ENCODE measurements at regions not wholly inside any gene's neighbourhood (a gene's known extent, or its start where the extent isn't known, plus 50 kb on each side); places are given as distances from the start of the nearest gene placed in this dataset.

DNA sequence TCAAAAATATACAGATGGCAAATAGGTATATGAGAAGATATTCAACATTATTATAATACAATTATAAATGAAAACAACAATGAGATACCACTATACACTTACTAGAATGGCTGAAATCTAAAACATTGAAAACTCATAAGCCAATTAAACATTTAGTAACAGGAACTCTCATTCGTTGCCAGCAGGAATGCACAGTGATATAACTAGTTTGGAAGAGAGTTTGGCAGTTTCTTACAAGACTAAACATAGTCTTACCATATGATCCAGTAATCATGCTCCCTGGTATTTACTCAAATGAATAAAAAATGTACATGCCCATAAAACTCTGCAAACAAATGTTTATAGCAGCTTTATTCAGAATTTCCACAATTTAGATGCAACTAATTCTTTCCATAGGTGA, 476.2 kb upstream of the COBL start:
- TF ChIP-seq, protein P1, sequence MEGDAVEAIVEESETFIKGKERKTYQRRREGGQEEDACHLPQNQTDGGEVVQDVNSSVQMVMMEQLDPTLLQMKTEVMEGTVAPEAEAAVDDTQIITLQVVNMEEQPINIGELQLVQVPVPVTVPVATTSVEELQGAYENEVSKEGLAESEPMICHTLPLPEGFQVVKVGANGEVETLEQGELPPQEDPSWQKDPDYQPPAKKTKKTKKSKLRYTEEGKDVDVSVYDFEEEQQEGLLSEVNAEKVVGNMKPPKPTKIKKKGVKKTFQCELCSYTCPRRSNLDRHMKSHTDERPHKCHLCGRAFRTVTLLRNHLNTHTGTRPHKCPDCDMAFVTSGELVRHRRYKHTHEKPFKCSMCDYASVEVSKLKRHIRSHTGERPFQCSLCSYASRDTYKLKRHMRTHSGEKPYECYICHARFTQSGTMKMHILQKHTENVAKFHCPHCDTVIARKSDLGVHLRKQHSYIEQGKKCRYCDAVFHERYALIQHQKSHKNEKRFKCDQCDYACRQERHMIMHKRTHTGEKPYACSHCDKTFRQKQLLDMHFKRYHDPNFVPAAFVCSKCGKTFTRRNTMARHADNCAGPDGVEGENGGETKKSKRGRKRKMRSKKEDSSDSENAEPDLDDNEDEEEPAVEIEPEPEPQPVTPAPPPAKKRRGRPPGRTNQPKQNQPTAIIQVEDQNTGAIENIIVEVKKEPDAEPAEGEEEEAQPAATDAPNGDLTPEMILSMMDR (IDR thresholded peaks at IDR 0.05; ENCODE audit: control extremely low read depth, extremely low read depth, low read depth, missing control alignments) = no peak
- ChIA-PET POLR2A (no interaction called here), CTCF (no interaction called here)
- no peak for DNase-seq (ENCODE audit: extremely low spot score)

DNA sequence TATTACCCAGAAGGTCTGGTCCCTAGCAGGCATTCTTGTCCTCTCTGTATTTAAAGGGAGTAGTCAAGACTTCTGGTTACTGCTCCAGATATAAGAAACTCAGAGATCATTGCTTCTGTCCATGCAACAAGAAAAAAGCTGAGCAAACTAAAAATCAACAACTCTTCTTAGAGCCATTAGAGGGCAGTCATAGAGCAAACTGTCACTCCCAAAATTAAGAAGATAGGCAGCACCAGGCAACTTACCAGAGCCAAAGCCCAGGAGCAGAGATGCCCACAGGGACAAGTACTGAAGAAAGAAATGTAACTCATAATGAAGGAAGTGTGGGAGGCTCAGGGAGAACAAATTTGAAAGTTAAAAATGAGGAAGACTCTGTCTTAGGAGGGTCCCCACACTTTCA, 472.9 kb upstream of the COBL start:
- TF ChIP-seq, protein P1 (IDR thresholded peaks at IDR 0.05; ENCODE audit: control extremely low read depth, extremely low read depth, low read depth, missing control alignments) = no peak
- CTCF ChIA-PET = interaction anchor here (1.2 kb wide), 1 partner anchor 21 kb away, joined by 3 read pairs; no protein-coding TSS in a partner anchor
- no peak for DNase-seq (ENCODE audit: extremely low spot score)
- POLR2A ChIA-PET = no interaction called here

DNA sequence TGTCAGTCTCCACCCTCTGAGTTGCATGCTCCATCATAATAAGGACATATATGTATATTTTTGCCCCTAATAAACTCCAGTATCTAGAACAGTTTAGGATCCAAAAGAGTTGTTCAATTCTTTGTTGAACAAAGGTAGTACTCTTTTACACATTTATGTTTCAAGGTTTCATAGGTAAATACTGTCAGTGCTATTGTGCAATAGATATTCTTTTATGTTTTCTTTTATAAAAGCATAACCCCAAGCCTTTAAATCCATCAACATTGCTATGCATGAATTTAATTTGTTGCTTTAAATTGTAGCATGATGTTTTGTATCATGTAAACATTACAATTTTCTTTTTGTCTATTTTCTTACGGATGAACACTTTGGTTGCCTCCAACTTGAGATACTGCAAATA, 469.7 kb upstream of the COBL start:
- DNase-seq (ENCODE audit: extremely low spot score) = no peak
- ChIA-PET CTCF (no interaction called here), POLR2A (no interaction called here)
- TF ChIP-seq, protein P1 (IDR thresholded peaks at IDR 0.05; ENCODE audit: control extremely low read depth, extremely low read depth, low read depth, missing control alignments) = no peak

DNA sequence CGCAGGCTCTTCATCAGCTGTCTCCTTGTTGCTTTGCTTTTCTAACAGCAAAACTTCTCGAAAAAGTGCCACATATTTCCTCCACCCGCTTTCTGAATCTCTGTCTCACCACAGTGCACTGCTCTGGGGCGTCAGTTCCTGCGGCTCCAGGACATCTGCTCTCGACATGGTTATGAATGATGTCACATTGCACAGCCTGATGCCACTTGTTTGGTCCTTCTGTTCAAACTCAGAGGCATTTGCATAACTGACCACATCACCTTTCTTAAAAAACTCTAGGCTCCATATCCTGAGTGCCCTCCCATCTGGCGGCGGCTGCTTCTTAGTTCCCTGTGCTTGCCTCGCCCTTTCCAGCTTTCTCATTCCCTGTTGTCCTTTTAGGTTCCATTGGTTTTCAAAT, 469.3 kb upstream of the COBL start:
- ChIA-PET POLR2A (no interaction called here), CTCF (no interaction called here)
- no peak for DNase-seq (ENCODE audit: extremely low spot score)
- TF ChIP-seq, protein P1 (IDR thresholded peaks at IDR 0.05; ENCODE audit: control extremely low read depth, extremely low read depth, low read depth, missing control alignments) = no peak

DNA sequence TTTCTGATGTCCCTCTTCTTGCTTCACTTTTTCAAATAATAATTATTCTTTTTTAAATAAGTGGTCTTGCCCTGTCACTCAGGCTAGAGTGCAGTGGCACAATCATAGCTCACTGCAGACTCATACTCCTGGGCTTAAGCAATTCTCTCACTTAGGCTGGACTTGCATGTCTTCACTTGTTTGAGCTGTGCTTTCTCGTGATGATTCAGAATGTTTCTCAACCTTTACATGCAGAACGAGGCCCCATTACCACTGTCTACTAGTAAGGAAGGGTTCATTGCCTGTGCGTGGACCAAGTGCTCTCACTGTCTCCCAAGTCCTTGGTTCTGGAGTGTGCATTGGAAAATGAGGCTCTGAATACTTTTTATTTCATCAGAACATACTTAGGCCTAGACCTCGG, 468.6 kb upstream of the COBL start:
- CTCF ChIA-PET = no interaction called here

DNA sequence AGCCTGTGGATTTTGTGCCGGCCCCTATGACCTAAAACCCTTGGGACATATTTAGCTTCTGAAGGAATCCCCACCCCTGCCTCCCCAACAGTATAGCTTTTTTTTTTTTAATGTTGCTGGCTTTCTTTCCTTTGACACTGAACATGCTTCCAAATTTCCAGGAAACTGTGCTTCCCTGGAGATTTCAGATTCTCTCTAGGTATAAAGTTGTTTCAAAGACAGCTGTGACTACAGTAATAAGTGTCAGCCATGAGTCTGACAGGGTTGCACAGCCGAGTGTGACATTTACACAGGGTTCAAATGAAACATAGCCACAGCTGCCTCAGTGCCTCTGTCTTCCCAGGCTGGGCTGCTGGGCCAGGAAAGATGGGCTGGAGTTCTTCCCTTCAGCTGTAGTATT, 466.6 kb upstream of the COBL start:
- TF ChIP-seq, protein P1 (IDR thresholded peaks at IDR 0.05; ENCODE audit: control extremely low read depth, extremely low read depth, low read depth, missing control alignments) = no peak
- POLR2A ChIA-PET = interaction anchor here (0.6 kb wide), 1 partner anchor 35 kb away, joined by 3 read pairs; no protein-coding TSS in a partner anchor
- DNase-seq (ENCODE audit: extremely low spot score) = no peak
- CTCF ChIA-PET = interaction anchor here (1.3 kb wide), 1 partner anchor 15 kb away, joined by 3 read pairs; no protein-coding TSS in a partner anchor

More for the DNA sequence above, 468.6 kb upstream of the COBL start:
- TF ChIP-seq, protein P1 (IDR thresholded peaks at IDR 0.05; ENCODE audit: control extremely low read depth, extremely low read depth, low read depth, missing control alignments) = no peak
- POLR2A ChIA-PET = no interaction called here
- DNase-seq (ENCODE audit: extremely low spot score) = no peak

DNA sequence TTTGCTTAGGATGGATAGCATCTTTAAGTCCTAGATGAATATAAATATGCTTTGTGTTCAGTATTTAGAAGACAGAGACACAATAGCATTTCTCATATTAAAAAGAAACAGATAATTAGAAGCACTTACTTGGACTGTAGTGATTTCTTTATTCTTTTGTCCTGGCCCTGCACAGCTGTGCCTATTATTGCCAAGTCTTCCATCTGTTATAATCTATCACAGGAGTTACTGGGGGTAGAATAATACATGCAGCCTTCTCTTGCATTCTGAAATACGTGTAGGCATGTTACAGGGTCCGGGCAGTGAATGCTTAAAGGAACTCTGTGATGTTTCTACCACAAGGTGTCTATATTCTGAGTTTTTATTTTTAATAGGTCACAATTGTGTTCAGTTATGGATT, 461.5 kb upstream of the COBL start:
- no peak for DNase-seq (ENCODE audit: extremely low spot score)
- ChIA-PET CTCF (no interaction called here), POLR2A (no interaction called here)
- TF ChIP-seq, protein P1 (IDR thresholded peaks at IDR 0.05; ENCODE audit: control extremely low read depth, extremely low read depth, low read depth, missing control alignments) = no peak
